Esophagus muscularis mucosa (tissue), 4 donors: ENCODE measurements at regions not wholly inside any gene's neighbourhood (a gene's known extent, or its start where the extent isn't known, plus 50 kb on each side); places are given as distances from the start of the nearest gene placed in this dataset.

Source experiments
- DNase-seq: peaks from one replicate; pipeline ENCODE4 v3.0.0-alpha.2; 2017; ENCODE audit errors: extremely low spot score
- H3K27ac ChIP-seq, 4 donors: fragments of 200-600 bp; sonication (generic); replicated peaks in 1 of 4; 1 replicate in 3 of 4; 2 replicates in 1 of 4; pipeline ENCODE4 v1.5.1; 2016 to 2019; ENCODE audit warnings: mild to moderate bottlenecking in 1 of 4
- H3K27me3 ChIP-seq, 4 donors: fragments of 200-600 bp; sonication (generic); one replicate each; pipeline versions ENCODE4 v1.5.1 to v1.6.0; 2016 to 2019
- H3K36me3 ChIP-seq, 4 donors: fragments of 200-600 bp; sonication (generic); one replicate each; pipeline ENCODE4 v1.5.1; 2016 to 2019
- H3K4me1 ChIP-seq, 4 donors: fragments of 200-600 bp; sonication (generic); one replicate each; pipeline ENCODE4 v1.5.1; 2016 to 2019
- H3K4me3 ChIP-seq, 4 donors: fragments of 200-600 bp; sonication (generic); 1 replicate in 2 of 4; 2 replicates in 2 of 4; pipeline ENCODE4 v1.5.1; 2016 to 2019; ENCODE audit warnings: mild to moderate bottlenecking in 4 of 4, moderate library complexity in 1 of 4
- H3K9me3 ChIP-seq, 4 donors: fragments of 200-600 bp; sonication (generic); 1 replicate in 3 of 4; 2 replicates in 1 of 4; pipeline ENCODE4 v1.5.1; 2016 to 2019
- EP300 ChIP-seq: sonication (generic); formaldehyde crosslinking; IDR thresholded peaks from one replicate; pipeline ENCODE4 v1.6.1; 2017; ENCODE audit warnings: antibody characterized with exemption
- POLR2A ChIP-seq: fragments of 450-650 bp; IDR thresholded peaks from one replicate; pipeline ENCODE4 v1.6.1; 2017; ENCODE audit warnings: antibody characterized with exemption, moderate library complexity, mild to moderate bottlenecking, low read depth
- POLR2AphosphoS5 ChIP-seq, 2 donors: sonication (generic); formaldehyde crosslinking; IDR thresholded peaks; one replicate each; pipeline ENCODE4 v1.6.1; 2017; ENCODE audit warnings: antibody characterized with exemption in 2 of 2
- whole genome bisulfite sequencing: methylation state at CpG from one replicate; pipeline ENCODE4 v1.1.5; 2018; 5-methylcytosine and 5-hydroxymethylcytosine counted together
- intact Hi-C: fragments of 100-400 bp; cut with DNase I; formaldehyde crosslinking; loops from one replicate; pipeline ENCODE4 v1.15.1; 2023
- TF ChIP-seq, protein P1 (sequence below), 3 experiments: fragments of 200-600 bp in 2 of 3; fragments of 450-650 bp in 1 of 3; sonication (generic) in 2 of 3; IDR thresholded peaks; one replicate each; pipeline ENCODE4 v1.5.1; 2017 to 2019; ENCODE audit warnings: antibody characterized with exemption in 3 of 3, mild to moderate bottlenecking in 2 of 3, moderate library complexity in 1 of 3

DNA sequence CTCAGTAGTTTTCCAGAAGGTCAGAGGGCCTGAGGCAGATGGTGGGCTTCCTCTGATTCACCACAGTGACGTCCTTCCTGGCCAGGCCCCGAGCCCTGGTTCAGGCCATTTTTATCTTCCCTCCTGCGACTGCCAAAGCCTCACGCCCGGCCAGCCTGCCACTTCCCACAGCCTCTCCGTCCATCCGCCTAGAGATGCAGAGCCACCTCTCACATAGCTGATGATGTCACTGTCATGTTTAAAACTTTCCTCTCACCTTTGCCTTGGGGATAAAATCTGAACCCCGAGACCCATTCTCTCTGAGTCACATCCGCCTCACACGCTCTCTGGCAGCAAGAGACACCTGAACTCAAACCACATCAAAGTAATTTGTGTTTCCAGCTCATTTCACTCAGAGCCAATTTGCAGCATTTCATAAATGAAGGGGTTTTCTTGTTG lies 175.3 kb downstream of the QDPR start:
- 67% methylated on average over 10 of the region's 10 CpGs for WGBS
- no peaks in the 10 kb centered on the region for H3K4me1 ChIP-seq
- TF ChIP-seq, protein P1, sequence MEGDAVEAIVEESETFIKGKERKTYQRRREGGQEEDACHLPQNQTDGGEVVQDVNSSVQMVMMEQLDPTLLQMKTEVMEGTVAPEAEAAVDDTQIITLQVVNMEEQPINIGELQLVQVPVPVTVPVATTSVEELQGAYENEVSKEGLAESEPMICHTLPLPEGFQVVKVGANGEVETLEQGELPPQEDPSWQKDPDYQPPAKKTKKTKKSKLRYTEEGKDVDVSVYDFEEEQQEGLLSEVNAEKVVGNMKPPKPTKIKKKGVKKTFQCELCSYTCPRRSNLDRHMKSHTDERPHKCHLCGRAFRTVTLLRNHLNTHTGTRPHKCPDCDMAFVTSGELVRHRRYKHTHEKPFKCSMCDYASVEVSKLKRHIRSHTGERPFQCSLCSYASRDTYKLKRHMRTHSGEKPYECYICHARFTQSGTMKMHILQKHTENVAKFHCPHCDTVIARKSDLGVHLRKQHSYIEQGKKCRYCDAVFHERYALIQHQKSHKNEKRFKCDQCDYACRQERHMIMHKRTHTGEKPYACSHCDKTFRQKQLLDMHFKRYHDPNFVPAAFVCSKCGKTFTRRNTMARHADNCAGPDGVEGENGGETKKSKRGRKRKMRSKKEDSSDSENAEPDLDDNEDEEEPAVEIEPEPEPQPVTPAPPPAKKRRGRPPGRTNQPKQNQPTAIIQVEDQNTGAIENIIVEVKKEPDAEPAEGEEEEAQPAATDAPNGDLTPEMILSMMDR (IDR thresholded peaks at IDR 0.05) = no peak
- peak in 1 of 2 donors; percentile 7 for TF ChIP-seq POLR2AphosphoS5 (IDR thresholded peaks at IDR 0.05)
- no peak for TF ChIP-seq POLR2A
- no peak for TF ChIP-seq EP300
- no peaks in the 10 kb centered on the region for H3K36me3 ChIP-seq
- H3K4me3 ChIP-seq = no peak overlapping the region
- H3K27me3 ChIP-seq = no peaks in the 10 kb centered on the region
- no peaks in the 10 kb centered on the region for H3K9me3 ChIP-seq
- peak; percentile 75 for DNase-seq
- no peak overlapping the region for H3K27ac ChIP-seq
- intact Hi-C loops = no loop called here

DNA sequence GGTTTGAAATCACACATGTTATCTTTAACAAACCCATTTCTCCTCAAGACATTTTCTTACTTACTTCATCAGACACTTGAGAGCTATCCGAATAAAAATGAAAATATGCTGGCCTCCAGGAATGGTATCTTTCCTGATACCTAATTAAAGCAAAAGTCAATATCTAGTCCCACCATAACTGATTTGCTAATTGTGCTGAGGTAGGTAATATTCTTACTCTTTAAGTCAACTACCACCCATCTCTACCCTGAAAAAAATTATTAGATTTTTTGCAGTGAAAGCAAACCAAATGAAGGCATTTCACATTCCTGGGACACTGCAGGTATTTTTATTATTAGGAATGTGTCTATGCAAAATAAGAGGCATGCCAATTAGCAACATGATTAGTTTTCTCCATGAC lies 175.8 kb downstream of the QDPR start:
- no peak overlapping the region for H3K27ac ChIP-seq

DNA sequence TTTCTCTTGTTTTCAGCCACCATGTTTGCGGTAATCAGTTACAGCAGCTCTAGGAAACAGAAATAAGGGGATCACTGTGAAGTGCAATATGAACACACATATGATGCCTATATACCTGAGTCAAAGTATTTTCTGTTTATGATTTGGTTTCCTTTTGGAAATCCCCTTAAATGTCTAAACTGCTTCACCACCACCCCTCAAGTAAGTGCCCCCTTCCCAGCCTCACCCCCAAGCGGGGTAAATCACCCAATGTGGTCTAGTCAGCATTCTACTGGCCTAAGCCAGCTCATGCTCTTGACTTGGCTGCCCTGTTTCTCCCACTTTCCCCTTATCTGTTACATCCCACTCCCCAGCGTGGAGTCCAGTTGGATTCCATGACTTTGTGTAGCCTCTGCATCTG lies 176.5 kb downstream of the QDPR start:
- peak; percentile 37 for DNase-seq
- Histone ChIP-seq H3K27me3 (no peaks in the 10 kb centered on the region), H3K36me3 (no peaks in the 10 kb centered on the region), H3K27ac (no peak overlapping the region), H3K9me3 (no peaks in the 10 kb centered on the region), H3K4me1 (no peaks in the 10 kb centered on the region), H3K4me3 (no peak overlapping the region)
- intact Hi-C loops = no loop called here
- WGBS = 93% methylated on average over 3 of the region's 3 CpGs
- TF ChIP-seq POLR2A (no peak), POLR2AphosphoS5 (IDR thresholded peaks at IDR 0.05) (no peak), EP300 (no peak)
- TF ChIP-seq, protein P1 (IDR thresholded peaks at IDR 0.05) = no peak

More for the DNA sequence above, 175.8 kb downstream of the QDPR start:
- no peaks in the 10 kb centered on the region for H3K4me1 ChIP-seq
- intact Hi-C loops = no loop called here
- H3K27me3 ChIP-seq = no peaks in the 10 kb centered on the region
- TF ChIP-seq POLR2AphosphoS5 (IDR thresholded peaks at IDR 0.05) (no peak), POLR2A (no peak), EP300 (no peak)
- TF ChIP-seq, protein P1 (IDR thresholded peaks at IDR 0.05) = no peak
- 90% methylated on average over 1 of the region's 1 CpG for WGBS
- no peaks in the 10 kb centered on the region for H3K36me3 ChIP-seq
- H3K9me3 ChIP-seq = no peaks in the 10 kb centered on the region
- no peak overlapping the region for H3K4me3 ChIP-seq
- DNase-seq = no peak

DNA sequence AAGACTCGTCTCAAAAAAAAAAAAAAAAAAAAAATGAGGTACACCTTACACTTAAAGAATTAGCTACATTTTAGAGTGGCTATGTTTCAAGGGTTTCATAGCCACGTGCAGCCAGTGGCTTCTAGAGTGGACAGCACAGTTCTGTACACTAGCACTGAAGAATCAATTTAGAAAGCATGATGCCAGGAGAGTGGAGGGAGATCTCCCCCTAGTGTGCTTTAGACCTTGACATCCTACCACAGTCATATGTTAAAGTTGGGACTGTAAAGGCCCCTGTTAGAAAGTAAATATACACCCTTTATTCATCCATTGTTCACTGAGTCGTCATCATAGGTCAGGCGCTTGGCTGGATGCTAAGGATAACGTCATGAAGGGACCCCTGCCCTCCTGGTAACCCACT lies 179.4 kb downstream of the QDPR start:
- 88% methylated on average over 5 of the region's 5 CpGs for WGBS
- TF ChIP-seq POLR2AphosphoS5 (IDR thresholded peaks at IDR 0.05) (no peak), POLR2A (no peak), EP300 (no peak)
- TF ChIP-seq, protein P1 (IDR thresholded peaks at IDR 0.05) = no peak
- no peak for DNase-seq
- no peaks in the 10 kb centered on the region for H3K9me3 ChIP-seq
- no peak overlapping the region for H3K4me3 ChIP-seq
- no peaks in the 10 kb centered on the region for H3K36me3 ChIP-seq
- peaks cover 0 to 6% (median 0%) of the 10 kb centered on the region in 4 donors for H3K4me1 ChIP-seq
- intact Hi-C loops = no loop called here
- H3K27me3 ChIP-seq = no peaks in the 10 kb centered on the region
- H3K27ac ChIP-seq = no peak overlapping the region

DNA sequence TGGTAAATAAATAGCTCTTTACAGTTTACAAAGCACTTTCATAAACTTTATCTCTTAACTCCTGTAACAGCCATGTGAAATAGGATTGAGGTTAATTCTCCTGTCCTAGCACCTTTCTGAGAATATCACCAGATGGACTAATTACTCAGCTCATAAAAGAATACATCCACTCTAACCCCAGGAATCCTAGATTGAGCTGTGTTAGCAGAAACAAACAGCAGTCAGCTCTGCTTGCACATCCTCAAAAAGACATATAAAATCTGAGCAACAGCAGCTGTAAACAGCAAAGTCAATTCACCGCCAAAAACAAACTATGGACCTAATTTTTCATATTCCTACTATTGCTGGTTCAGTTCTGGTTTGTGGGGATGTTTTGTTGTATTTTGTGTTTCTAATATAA lies 182.8 kb downstream of the QDPR start:
- peaks cover 2 to 14% (median 6%) of the 10 kb centered on the region in 4 donors for H3K4me1 ChIP-seq
- intact Hi-C loops = loop anchor here (5.0 to 10.0 kb wide), 3 partner anchors 534 to 1042 kb away; no protein-coding TSS in a partner anchor
- no peak overlapping the region for H3K4me3 ChIP-seq
- 67% methylated on average over 1 of the region's 1 CpG for WGBS
- no peaks in the 10 kb centered on the region for H3K9me3 ChIP-seq
- TF ChIP-seq POLR2AphosphoS5 (IDR thresholded peaks at IDR 0.05) (no peak), EP300 (no peak), POLR2A (no peak)
- TF ChIP-seq, protein P1 (IDR thresholded peaks at IDR 0.05) = no peak
- no peak overlapping the region for H3K27ac ChIP-seq
- no peak for DNase-seq
- H3K36me3 ChIP-seq = no peaks in the 10 kb centered on the region
- no peaks in the 10 kb centered on the region for H3K27me3 ChIP-seq
